ENCODE measurements at regions not wholly inside any gene's neighbourhood (a gene's known extent, or its start where the extent isn't known, plus 50 kb on each side); places are given as distances from the start of the nearest gene placed in this dataset.
A peak's percentile ranks its signal among the peaks of the same experiment; 100 is the strongest.

GRCh38 chr2:120552800-120553481 lies 182.7 kb upstream of the GLI2 start:
- peaks cover 25% of the 10 kb centered on the region for H3K27me3 ChIP-seq (ENCODE audit: control insufficient read depth, insufficient read depth, low read length)
- H3K27ac ChIP-seq (ENCODE audit: low read depth, low read length): no peak overlapping the region
- ChIA-PET CTCF (interaction anchor here (0.6 to 1.6 kb wide), 8 partner anchors 10 to 275 kb away, joined by 3 to 7 read pairs (median 5); no protein-coding TSS in a partner anchor), POLR2A (no interaction called here)
- no peak for DNase-seq (ENCODE audit: low read depth, low spot score)
- peak; percentile 63 for TF ChIP-seq CTCF (IDR thresholded peaks at IDR 0.05; ENCODE audit: low read depth, low read length)
- no peaks in the 10 kb centered on the region; the same call in 1 of the 2 replicates for H3K9me3 ChIP-seq (ENCODE audit: control insufficient read depth, insufficient read depth, low read length)
- no peak overlapping the region for H3K4me3 ChIP-seq (ENCODE audit: low read depth, low read length)

- no peak for DNase-seq (ENCODE audit: low read depth, low spot score)
- no peak for TF ChIP-seq CTCF (IDR thresholded peaks at IDR 0.05; ENCODE audit: low read depth, low read length)
- H3K27ac ChIP-seq (ENCODE audit: low read depth, low read length): no peak overlapping the region
- CTCF ChIA-PET: interaction anchor here (1.6 kb wide), 1 partner anchor 123 kb away, joined by 5 read pairs; no protein-coding TSS in a partner anchor
- no peaks in the 10 kb centered on the region; the same call in 1 of the 2 replicates for H3K9me3 ChIP-seq (ENCODE audit: control insufficient read depth, insufficient read depth, low read length)
- H3K27me3 ChIP-seq (ENCODE audit: control insufficient read depth, insufficient read depth, low read length): peaks cover 21% of the 10 kb centered on the region
- POLR2A ChIA-PET: no interaction called here
- H3K4me3 ChIP-seq (ENCODE audit: low read depth, low read length): no peak overlapping the region
Measured at GRCh38 chr2:120554625-120555032, 181.0 kb upstream of the GLI2 start.

- no peak for TF ChIP-seq CTCF (IDR thresholded peaks at IDR 0.05; ENCODE audit: low read depth, low read length)
- ChIA-PET POLR2A (no interaction called here), CTCF (no interaction called here)
- no peak overlapping the region for H3K4me3 ChIP-seq (ENCODE audit: low read depth, low read length)
- H3K27ac ChIP-seq (ENCODE audit: low read depth, low read length): no peak overlapping the region
- H3K27me3 ChIP-seq (ENCODE audit: control insufficient read depth, insufficient read depth, low read length): peaks cover 21% of the 10 kb centered on the region
- H3K9me3 ChIP-seq (ENCODE audit: control insufficient read depth, insufficient read depth, low read length): no peaks in the 10 kb centered on the region; the same call in 1 of the 2 replicates
- DNase-seq (ENCODE audit: low read depth, low spot score): no peak
Measured at GRCh38 chr2:120555092-120555491, 180.6 kb upstream of the GLI2 start.

- POLR2A ChIA-PET: no interaction called here
Measured at GRCh38 chr2:120556911-120557310, 178.8 kb upstream of the GLI2 start.

More at GRCh38 chr2:120556911-120557310, 178.8 kb upstream of the GLI2 start:
- no peak for TF ChIP-seq CTCF (IDR thresholded peaks at IDR 0.05; ENCODE audit: low read depth, low read length)
- H3K4me3 ChIP-seq (ENCODE audit: low read depth, low read length): no peak overlapping the region
- no peak for DNase-seq (ENCODE audit: low read depth, low spot score)
- H3K27me3 ChIP-seq (ENCODE audit: control insufficient read depth, insufficient read depth, low read length): peaks cover 16% of the 10 kb centered on the region
- no peaks in the 10 kb centered on the region; the same call in 1 of the 2 replicates for H3K9me3 ChIP-seq (ENCODE audit: control insufficient read depth, insufficient read depth, low read length)
- H3K27ac ChIP-seq (ENCODE audit: low read depth, low read length): peak overlapping the region; percentile 21
- CTCF ChIA-PET: no interaction called here

Data from AG04450 (cell line).